A204.1 (cell line): ENCODE measurements at regions not wholly inside any gene's neighbourhood (a gene's known extent, or its start where the extent isn't known, plus 50 kb on each side); places are given as distances from the start of the nearest gene placed in this dataset.

ENCODE experiments used
- FAIRE-seq: peaks from 2 replicates; lab custom pipeline; 2012; peaks lifted over from hg19 to GRCh38; lab: Jason Lieb, UNC

DNA sequence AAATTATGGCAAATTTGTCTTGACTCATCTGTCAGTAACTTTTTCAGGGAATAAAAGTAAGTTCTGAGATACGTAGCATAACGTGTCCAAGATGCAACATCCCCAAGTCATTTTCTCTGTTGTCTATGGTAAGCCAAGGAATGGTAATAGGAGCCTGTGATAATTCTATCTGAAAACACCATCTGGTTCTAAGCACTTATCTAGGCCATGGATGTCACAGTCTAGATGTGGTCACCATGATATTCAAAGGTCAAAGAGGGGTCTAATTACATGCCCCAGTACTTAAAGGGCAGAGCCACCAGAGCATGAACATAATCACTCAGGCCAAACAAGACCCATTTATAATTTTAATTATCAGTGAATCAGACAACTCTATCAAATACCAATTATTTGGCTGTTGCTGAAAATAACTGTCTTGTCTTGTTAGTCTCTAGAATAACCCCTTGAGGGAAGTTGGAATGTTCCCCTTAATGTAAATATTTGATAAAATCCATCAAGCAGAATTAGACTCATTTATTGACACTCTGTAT is 225.1 kb upstream of the MPPED2 start:
- no peak for FAIRE-seq

DNA sequence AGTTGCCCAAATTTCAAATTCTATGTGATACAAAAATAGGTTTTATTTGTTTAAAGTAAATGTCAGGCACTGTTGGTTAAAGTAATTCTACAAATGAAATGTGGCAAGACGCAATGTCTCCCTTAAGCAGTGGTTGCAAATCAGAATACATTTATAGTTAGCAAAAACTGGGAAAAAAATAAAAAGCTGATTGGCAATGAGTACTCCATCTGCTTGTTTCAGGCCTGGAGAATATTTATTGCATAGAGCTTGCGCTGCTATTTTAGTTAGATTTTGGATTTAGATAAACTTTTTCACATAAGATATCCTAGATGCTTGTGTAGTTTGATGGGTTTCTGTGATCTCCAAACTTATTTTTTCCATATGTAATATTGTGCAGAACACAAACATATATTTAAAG is 224.0 kb upstream of the MPPED2 start:
- no peak for FAIRE-seq

DNA sequence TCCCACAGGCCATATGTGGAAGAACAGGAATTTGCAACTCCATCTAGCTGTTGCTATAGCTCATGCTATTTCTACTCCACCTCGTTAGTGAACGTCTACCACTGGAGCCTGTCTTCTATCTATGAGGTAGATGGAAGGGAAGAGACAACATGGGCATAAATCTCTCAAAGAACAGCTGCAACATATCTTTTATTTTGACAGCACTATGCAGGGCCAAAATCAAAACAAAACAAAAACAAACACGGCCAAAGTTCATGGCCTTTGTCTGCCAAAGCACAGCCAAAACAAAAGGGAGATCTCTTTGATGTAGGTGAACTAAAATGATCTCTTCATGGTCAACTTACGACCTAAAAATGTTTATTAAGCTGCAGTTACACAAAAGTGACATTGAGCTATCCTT is 215.2 kb upstream of the MPPED2 start:
- no peak for FAIRE-seq

DNA sequence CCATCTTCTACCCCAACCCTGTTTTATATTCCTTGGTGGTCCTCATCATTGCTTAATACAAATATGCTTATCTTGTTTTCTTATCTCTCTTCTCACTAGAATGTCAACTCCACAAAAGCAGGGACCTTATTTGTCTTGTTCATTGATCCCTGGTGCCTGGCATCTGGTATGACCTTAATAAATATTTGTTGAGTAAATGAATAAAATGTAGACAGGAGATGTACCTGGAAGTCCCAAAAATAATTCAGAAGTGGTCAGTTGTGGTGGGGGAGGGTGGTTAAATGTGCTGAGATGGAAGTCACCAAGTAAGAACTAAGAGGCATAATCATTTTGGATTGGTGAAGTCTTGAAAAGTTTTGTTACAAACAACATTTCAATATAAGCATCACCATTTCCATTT is 214.8 kb upstream of the MPPED2 start:
- no peak for FAIRE-seq

DNA sequence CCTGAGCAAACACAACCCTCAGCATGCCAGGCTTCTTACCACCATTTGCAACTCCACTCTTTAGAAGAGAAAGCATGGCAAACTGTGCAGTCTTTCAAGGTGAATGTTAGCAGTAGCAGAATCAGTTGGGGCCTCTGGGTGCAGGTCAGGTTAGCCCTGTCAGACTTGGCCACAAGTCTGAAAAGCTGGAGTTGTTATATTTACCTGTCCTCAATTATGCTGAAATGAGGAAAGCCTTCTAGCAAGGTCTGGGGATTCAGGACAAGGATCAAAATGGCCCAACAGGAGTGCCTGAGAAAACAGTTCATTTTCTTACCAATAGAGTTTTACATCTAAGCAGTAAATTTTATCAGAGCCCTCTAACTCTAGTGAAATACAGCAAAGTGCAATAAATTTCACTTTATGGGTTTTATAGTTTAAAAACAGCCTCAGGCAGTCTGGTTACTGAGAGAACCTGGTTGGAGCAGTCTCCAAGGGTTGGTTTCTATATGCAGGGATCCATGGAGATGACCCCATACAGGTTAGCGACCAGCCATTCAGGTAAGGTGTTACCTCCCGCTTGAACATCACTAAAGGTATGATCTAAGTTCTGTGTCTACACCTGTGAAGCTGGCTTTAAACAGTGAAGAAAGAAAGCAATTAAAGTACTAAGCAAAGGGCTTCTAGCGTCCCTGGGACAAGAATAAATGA is 212.5 kb upstream of the MPPED2 start:
- no peak for FAIRE-seq

DNA sequence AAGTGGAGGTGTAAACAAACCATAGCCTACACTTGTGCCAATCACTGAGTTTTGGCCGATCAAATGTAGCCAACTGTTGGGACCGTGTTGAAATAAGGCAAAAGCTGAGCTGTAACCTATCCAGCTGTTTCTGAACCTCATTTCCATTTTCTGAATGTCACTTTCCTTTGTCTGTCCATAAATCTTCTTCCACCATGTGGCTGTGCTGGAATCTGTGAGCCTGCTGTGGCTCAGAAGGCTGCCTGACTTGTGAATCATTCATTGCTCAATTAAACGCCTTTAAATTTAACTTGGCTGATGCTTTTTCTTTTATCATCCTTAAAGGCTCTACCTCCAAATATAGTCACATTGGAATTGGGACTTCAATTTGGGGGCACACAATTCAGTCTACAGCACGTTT is 203.1 kb upstream of the MPPED2 start:
- no peak for FAIRE-seq

DNA sequence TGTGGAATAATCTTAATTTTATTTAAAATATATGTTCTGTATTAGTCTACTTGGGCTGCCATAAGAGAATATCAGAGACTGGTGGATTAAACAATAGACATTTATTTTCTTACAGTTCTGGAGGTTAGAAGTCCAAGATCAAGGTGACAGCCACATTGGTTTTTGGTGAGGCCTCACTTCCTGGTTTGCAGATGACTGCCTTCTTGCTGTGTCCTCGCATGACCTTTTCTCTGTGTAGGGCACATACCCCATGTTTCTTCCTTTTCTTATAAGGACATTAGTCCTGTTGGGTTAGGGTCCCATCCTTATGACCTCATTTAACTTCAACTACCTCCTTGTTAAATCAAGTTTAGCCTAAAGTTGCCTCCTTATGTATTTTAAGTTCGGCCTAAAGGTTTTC is 202.7 kb upstream of the MPPED2 start:
- FAIRE-seq, result no peak

DNA sequence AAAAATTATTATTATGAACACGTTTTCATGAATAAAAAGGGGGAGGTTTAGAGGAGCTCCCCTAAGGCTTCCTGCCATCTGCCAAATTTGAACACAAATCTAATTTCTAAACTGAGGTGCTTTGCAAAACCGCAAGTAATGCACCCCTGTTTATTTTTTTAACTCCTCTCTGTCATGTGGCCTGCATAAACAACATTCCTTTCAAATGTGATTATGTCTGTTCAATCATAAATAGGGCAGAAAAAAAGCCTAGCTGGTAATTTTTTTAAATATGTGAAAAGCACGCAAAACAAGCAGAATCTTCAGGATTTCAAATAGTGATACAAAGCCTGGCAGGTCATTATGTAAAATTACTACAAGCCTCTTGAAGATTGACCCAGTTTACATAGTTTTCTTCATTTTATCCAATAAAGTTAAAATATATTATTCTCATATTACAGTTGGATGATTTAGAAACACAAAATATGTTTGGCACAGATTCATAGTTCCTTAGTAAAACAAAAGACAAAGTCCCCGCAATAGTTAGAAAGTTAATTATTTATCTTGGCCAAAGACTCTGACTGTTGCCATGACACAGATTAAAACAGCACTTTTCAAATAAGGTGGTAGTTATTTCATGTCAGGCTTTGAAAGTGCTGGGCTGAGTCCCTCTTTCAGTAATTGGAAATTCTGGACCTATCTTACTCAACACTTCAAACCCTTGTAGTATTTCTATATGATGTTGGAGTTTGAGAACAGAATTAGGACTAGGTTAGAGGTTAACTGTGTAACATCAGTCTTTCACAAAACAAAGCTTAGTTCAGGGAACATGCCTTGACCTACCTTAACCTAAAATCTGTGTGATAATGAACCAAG is 200.3 kb upstream of the MPPED2 start:
- FAIRE-seq, result no peak

DNA sequence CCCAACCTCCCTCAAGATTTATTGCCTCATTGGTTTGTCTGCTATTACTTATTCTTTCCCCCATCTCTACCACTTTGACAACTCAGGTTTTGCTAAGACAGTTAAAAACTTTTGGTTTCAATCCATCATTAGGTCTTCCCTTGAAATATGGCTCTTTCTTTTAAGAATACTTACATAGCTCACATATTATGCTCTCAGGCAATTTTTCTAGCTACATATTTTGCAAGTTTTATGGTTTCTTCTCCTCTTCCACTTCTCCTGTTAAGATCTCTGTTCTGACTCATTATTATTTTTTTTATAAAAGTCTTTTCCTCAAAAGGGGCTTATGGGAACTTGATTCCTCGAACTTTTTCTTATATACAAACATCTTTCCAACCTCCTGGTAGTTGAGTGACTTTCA is 192.4 kb upstream of the MPPED2 start:
- no peak for FAIRE-seq

DNA sequence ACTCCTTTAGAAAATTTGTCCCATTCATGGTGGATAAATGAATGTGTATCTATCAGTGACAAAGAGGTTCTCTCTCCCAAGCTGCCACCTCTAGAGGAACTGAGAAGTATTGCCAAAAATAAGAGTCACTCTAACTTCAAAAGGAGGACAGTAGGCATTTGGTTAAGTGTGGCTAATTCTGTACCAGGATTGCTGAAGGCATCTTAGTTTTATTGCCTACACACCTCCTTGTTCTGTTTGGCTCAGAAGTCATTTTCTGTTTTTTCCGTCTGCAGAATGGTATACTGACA is 189.0 kb upstream of the MPPED2 start:
- peak; percentile 98 for FAIRE-seq

DNA sequence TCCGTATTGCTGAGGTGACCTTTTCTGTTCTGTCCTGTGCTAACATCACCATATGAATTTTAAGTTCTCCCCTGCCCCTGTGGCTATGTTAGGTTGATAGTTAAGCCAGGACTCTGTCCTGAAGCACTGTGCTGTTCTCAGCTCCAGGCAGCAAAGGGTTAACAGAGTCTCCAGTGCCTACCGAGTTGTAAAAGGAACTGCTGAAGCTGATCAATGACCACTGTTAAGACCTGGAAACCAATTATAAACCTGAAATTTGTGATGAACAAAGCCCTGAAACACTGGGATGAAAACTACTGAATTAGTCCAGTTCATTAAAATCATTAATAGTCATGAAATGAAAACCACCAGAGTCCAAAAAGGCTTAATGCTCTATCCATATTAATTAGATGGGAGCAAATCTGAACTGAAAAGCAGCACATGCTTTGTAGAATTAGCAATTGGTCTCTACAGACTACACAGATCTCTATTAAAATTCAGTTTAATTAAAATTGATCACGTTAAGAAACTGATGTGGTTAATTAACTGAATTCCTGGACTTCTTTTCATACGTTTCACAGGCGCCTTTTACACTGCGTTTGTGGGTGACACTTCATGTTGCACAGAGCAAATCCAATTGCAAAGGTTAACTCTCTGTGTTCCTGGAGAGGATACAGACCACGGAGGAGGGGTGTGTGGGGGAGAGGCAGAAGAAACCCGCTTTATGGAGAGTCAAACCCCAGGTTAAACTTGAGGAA is 188.5 kb upstream of the MPPED2 start:
- FAIRE-seq, result peak; percentile 11

DNA sequence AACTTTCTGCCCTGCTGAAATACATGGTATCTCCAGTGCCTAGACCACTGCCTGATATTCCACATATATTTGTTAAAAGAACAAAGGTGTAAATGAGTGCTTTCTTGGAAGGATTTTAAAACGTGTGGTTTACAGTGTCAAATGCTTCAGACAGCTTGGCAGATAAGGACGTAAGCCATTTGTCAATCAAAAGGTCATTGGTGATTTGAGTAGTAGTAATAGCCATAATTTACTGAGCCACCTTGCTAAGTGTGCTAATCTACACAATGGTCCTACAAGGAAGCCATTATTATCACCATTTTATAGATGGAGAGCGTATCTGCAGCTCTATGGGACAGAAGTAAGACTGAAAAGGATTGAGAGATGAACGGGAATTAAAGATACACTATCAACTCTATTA is 186.8 kb upstream of the MPPED2 start:
- no peak for FAIRE-seq

DNA sequence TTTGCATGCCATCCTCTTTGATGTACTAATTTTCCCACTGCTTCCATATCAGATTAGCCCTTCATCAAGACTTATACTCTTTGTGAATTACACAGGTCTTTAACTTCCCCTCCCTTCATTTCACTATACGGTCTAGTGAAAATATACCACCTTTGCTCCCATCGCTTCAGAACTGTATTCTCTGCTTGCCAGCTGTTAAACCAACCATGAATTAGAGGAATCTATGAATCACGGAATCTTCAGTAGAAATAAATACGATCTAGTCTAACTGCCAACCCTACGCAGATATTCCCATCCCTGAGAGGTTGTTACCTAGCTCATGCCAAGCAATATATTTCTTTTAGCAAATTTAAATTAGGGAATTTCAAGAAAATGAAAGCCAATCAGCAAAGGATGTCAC is 177.8 kb upstream of the MPPED2 start:
- FAIRE-seq, result no peak

DNA sequence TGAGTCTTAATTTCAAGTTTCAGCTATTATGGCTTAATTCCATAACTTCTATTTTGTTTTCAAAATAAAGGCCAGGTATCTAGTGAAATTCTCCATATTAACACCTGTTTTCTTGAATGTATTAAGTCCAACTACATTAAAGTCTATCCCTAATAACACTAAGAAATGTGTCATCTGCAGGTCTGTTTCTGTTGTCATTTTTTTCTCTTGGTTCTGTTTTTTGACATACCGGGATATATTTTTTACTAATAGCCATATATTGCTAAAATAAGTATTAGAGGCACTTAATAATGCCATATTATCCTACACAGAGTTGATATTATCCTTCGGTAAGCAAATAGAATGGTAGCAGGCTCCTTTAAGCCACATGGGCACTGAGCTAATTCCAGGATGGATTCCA is 176.0 kb upstream of the MPPED2 start:
- no peak for FAIRE-seq

DNA sequence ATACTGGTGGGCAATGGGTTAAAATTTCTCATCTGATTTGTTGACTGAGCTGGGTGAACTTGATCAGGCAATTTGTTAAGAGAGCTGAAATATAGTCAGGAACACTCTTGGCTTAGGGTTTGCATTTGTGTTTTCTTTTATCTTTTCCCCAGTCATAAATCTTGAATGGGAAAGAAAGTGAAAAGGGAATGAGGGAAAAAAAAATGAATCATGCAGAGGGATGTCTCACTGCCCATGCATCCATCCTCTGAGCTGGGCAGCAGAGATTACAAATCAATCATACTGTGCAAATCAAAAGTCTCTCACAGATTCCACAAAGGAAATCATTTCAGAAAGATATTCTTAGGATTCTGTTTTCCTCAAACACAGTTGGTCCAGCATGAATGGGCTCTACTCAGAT is 174.2 kb upstream of the MPPED2 start:
- peak; percentile 99 for FAIRE-seq

DNA sequence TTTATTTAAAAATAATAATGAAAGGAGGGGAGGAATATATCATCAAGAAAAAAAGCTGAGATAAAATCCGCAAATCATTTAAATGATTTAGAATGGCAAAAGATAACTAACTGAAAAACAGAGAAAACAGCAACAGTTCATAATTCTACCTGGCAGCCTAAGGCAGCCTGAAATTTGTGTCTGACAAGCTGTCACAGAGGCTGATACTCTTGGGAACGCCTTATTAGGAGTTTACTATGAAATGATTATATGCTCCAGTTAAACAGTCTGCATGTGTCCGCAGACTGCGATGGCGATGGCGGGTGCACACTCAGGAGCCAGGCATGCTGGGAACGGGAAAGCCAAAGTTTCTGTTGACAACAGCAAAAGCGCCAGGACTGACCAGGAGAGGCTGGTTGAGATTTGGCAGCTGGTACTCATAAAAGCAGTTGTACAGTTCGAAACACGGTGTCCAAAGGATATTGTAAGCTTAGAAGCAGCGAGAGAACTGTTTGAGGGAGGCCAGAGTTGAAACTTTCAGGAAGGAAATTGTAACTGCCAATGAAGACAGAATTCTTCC is 172.9 kb upstream of the MPPED2 start:
- FAIRE-seq, result peak; percentile 96

DNA sequence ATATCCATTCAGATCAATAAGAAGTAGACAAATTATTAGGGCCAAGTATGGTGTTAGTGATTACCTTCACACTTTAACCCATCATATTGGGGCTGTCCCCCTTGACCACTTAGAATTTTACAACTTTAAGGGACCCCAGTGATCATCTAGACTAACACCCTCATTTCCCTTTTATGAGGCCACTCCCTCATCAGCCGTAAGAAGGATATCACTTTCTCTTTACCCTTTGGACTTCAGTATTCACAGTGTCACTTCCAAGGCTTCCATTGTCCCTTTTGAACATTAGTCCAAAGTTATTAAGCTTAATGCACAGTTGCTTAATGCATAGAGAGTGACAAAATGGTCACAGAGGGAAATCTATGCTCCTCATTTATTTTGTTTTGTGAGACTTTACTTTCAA is 172.4 kb upstream of the MPPED2 start:
- FAIRE-seq, result no peak

DNA sequence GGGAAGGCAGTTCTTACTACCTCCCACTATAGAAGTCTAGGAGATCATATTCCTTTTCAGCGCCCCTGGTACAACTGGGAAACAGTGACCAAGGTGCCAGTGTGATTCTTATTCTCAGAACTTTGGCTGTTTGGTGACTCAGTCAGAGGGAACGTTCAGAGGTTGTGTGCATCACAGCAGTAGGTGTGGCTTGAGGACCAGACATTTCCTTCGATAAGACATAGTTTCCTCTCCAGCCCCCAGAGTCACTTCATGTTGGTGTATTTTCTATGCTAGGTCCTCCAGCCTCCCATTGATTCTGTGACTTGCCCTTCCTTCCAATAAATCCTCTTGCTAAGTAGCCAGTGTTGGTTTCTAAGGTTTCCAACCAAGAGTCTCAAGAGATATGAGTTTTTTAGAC is 171.9 kb upstream of the MPPED2 start:
- FAIRE-seq, result no peak

DNA sequence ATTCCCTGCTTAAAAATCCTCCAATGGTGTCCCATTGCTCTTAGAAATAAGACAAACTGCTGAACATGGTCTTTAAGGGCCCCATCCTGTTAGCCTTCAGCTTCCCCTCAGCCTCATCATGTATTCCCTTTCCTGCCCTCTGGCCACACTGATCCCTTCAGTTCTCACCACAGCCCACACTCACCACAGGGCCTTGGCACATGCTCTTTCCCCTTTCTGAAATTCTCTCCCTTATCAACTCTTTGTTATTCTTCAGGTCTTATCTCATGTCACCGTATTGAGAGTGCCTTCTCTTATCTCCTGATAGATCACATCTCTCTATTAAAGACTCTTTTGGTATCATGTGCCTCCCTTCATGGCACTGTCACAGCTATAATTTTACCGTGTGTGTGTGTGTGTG is 167.8 kb upstream of the MPPED2 start:
- no peak for FAIRE-seq

DNA sequence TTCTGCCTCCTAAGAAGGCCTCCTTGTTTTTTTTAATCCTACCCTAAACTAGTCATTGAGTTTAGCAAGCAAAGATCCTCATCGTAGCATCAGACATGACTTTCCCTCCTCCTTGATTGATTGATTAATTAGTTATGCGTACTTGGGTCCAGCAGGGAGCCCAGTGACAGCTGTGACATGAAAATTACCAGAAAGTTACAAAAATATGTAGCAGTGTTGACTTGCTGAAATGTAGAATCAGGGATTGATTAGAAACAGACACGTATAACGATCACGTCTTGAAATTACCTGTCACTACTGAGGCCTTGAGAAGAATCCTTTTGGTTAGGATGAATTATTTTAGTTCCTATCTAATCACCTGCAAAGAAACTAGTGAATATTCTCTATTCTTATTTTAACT is 167.4 kb upstream of the MPPED2 start:
- FAIRE-seq, result peak; percentile 92

DNA sequence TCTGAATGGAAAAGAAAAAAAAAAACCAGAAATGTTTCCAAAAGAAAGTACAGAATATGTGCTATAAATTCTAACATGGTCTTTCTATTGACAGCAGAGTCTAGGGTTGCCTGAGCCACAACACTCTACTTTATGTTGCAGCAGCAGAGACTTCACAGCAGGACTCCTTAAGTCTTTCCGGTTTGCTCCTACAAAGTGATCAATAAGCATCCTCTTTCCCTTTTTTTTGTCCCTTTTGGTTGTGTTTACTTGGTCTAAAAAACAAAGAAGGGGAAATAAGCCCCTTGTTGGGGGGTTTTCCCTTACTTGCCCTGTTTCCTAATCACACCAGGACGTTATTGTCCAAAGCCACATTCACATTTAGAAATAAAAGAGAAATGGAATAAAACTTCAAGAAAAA is 163.1 kb upstream of the MPPED2 start:
- no peak for FAIRE-seq

DNA sequence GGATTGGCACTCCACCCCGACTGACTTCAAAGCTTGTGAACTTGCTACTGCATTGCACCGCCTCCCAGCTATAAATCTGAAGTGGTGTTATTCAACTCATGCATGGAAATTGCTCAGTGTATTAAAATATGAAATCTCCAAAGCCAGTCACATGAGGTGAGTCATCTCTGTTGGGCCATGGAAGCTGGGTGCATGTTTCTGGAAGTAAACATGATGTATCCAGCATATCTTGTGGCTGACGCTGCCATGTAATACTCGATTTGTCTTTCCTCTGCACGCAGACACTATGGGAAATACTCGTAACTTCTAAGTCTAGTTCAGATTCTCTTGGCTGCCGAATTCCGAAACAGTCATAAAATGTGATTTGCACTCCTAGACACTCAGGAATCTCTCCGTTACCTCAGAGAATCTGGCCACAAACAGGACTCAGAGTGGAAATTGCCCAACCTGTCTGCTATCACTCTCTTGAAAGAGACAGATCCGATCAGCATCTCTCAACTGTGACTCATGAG is 154.9 kb upstream of the MPPED2 start:
- peak; percentile 94 for FAIRE-seq

DNA sequence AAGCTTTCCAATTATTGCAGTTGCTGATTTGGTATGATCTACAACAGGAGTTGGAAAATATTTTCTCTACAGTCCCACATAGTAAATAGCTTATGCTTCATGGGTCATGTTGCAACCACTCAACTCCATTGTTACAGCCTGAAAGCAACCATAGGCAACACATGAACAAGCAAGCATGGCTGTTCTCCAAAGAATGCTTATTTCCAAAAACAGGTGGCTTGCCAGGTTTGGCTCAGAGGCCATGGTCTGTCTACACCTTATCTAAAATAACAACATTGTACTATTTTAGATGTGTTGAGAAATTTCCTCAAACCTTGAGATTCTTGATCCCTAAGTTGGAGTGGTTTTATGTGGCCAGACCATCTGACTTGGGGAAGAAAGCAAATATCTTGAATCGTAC is 153.9 kb upstream of the MPPED2 start:
- no peak for FAIRE-seq
